Mesothelial cell of epicardium (in vitro differentiated cells): ENCODE measurements at regions not wholly inside any gene's neighbourhood (a gene's known extent, or its start where the extent isn't known, plus 50 kb on each side); places are given as distances from the start of the nearest gene placed in this dataset.

Experiments used
- DNase-seq, 2 experiments: peaks; one replicate each; pipeline ENCODE4 v3.0.0; 2021; ENCODE audit warnings: low spot score in 2 of 2; ENCODE audit not compliant: unreplicated experiment in 2 of 2
- H3K27ac Mint-ChIP-seq: 2 replicates; pipeline ENCODE4 v1.8.0; 2021; ENCODE audit warnings: mixed read lengths
- H3K27me3 Mint-ChIP-seq: 2 replicates; pipeline ENCODE4 v1.8.0; 2021; ENCODE audit warnings: low read depth, mixed read lengths
- H3K36me3 Mint-ChIP-seq: 2 replicates; pipeline ENCODE4 v1.8.0; 2021; ENCODE audit warnings: mixed read lengths
- H3K4me1 Mint-ChIP-seq: 2 replicates; pipeline ENCODE4 v1.8.0; 2021; ENCODE audit warnings: mixed read lengths
- H3K4me3 Mint-ChIP-seq: 2 replicates; pipeline ENCODE4 v1.8.0; 2021; ENCODE audit warnings: mild to moderate bottlenecking, moderate library complexity, mixed read lengths
- H3K9me3 Mint-ChIP-seq: 2 replicates; pipeline ENCODE4 v1.8.0; 2021; ENCODE audit warnings: mixed read lengths
- CTCF ChIP-seq: fragments of 200-600 bp; sonication (generic); IDR thresholded peaks from one replicate; pipeline ENCODE4 v1.5.0; 2021; ENCODE audit warnings: antibody characterized with exemption; ENCODE audit not compliant: unreplicated experiment

- Mint-ChIP-seq H3K36me3 (peaks cover 2% of the 10 kb centered on the region), H3K4me1 (peaks cover 8% of the 10 kb centered on the region), H3K27me3 (no peaks in the 10 kb centered on the region), H3K27ac (no peak overlapping the region), H3K9me3 (peaks cover 4% of the 10 kb centered on the region), H3K4me3 (no peak overlapping the region)
- TF ChIP-seq CTCF: no peak
- DNase-seq: no peak
Observed at GRCh38 chr6:134830194-134830593, 119.7 kb downstream of the ALDH8A1 start.

- H3K36me3 Mint-ChIP-seq: peaks cover 4% of the 10 kb centered on the region
- H3K27ac Mint-ChIP-seq: no peak overlapping the region
- H3K4me1 Mint-ChIP-seq: no peaks in the 10 kb centered on the region
- TF ChIP-seq CTCF: no peak
- no peak for DNase-seq
- no peak overlapping the region for H3K4me3 Mint-ChIP-seq
- H3K27me3 Mint-ChIP-seq: no peaks in the 10 kb centered on the region
- H3K9me3 Mint-ChIP-seq: peaks cover 7% of the 10 kb centered on the region
Observed at GRCh38 chr6:134828641-134829040, 121.3 kb downstream of the ALDH8A1 start.

- H3K27me3 Mint-ChIP-seq: no peaks in the 10 kb centered on the region
- peaks cover 7% of the 10 kb centered on the region for H3K9me3 Mint-ChIP-seq
- no peak for TF ChIP-seq CTCF
- H3K4me1 Mint-ChIP-seq: peaks cover 11% of the 10 kb centered on the region
- peaks cover 5% of the 10 kb centered on the region for H3K36me3 Mint-ChIP-seq
- H3K4me3 Mint-ChIP-seq: no peak overlapping the region
- no peak for DNase-seq
- H3K27ac Mint-ChIP-seq: no peak overlapping the region
Observed at GRCh38 chr6:134826889-134827737, 122.8 kb downstream of the ALDH8A1 start.

- Mint-ChIP-seq H3K4me3 (no peak overlapping the region), H3K27ac (no peak overlapping the region), H3K36me3 (peaks cover 5% of the 10 kb centered on the region), H3K9me3 (peaks cover 7% of the 10 kb centered on the region), H3K4me1 (peaks cover 28% of the 10 kb centered on the region), H3K27me3 (no peaks in the 10 kb centered on the region)
- TF ChIP-seq CTCF: no peak
- DNase-seq: no peak
Observed at GRCh38 chr6:134823710-134824034, 126.2 kb downstream of the ALDH8A1 start.

- Mint-ChIP-seq H3K36me3 (peaks cover 5% of the 10 kb centered on the region), H3K4me1 (peaks cover 28% of the 10 kb centered on the region), H3K4me3 (no peak overlapping the region), H3K27me3 (no peaks in the 10 kb centered on the region), H3K27ac (no peak overlapping the region), H3K9me3 (peaks cover 7% of the 10 kb centered on the region)
- peak; percentile 75 for TF ChIP-seq CTCF
- DNase-seq: peak in 1 of 2 experiments; percentile 44
Observed at GRCh38 chr6:134822920-134823709, 126.8 kb downstream of the ALDH8A1 start.
